Gastrocnemius medialis (tissue), 4 donors: ENCODE measurements at regions not wholly inside any gene's neighbourhood (a gene's known extent, or its start where the extent isn't known, plus 50 kb on each side); places are given as distances from the start of the nearest gene placed in this dataset.
"Not testable (repeated sequence)": the region's sequence is repeated elsewhere in the genome, so short reads cannot be mapped to it uniquely, and the experiment has no call there.

Source experiments
- ATAC-seq, 2 donors: fragments of 150-250 bp; one replicate each; pipeline ENCODE4 v1.9.1; 2016
- DNase-seq, 2 donors: peaks; one replicate each; pipeline ENCODE4 v3.0.0-alpha.2; 2019
- H3K27ac ChIP-seq, 4 donors: fragments of 200-600 bp; sonication (generic); 1 replicate in 1 of 4; 2 replicates in 3 of 4; pipeline ENCODE4 v1.5.1; 2016 to 2018; ENCODE audit warnings: mild to moderate bottlenecking in 2 of 4, moderate library complexity in 1 of 4
- H3K27me3 ChIP-seq, 3 donors: fragments of 200-600 bp; sonication (generic) in 2 of 3; 1 replicate in 1 of 3; 2 replicates in 2 of 3; pipeline versions ENCODE4 v1.5.1 to v1.6.0; 2016 to 2019; ENCODE audit warnings: mild to moderate bottlenecking in 1 of 3, moderate library complexity in 1 of 3
- H3K36me3 ChIP-seq, 2 donors: fragments of 200-600 bp; sonication (generic) in 1 of 2; one replicate each; pipeline ENCODE4 v1.5.1; 2017 to 2018
- H3K4me1 ChIP-seq, 2 donors: fragments of 200-600 bp; sonication (generic) in 1 of 2; one replicate each; pipeline ENCODE4 v1.5.1; 2016 to 2017; ENCODE audit warnings: mild to moderate bottlenecking in 2 of 2
- H3K4me3 ChIP-seq, 4 donors: fragments of 200-600 bp; sonication (generic) in 3 of 4; 1 replicate in 1 of 4; 2 replicates in 3 of 4; pipeline ENCODE4 v1.5.1; 2016 to 2019; ENCODE audit warnings: mild to moderate bottlenecking in 2 of 4
- H3K9me3 ChIP-seq, 3 donors: fragments of 200-600 bp; sonication (generic) in 2 of 3; 1 replicate in 1 of 3; 2 replicates in 2 of 3; pipeline ENCODE4 v1.5.1; 2016 to 2019
- POLR2A ChIP-seq, 2 donors: fragments of 450-650 bp; IDR thresholded peaks; one replicate each; pipeline ENCODE4 v1.6.1; 2017; ENCODE audit warnings: antibody characterized with exemption in 2 of 2, mild to moderate bottlenecking in 2 of 2, moderate library complexity in 2 of 2
- in situ Hi-C, 4 donors: fragments of 200-750 bp; cut with MboI; loops; one replicate each; pipeline versions ENCODE4 v1.15.0 to v1.8.0; 2017; ENCODE audit warnings: low sequenced_read_pairs in 4 of 4
- intact Hi-C: fragments of 100-400 bp; cut with DNase I; formaldehyde crosslinking; loops from one replicate; pipeline ENCODE4 v1.15.1; 2023; ENCODE audit warnings: low total_unique reads
- TF ChIP-seq, protein P1 (sequence below), 5 experiments: fragments of 450-650 bp in 3 of 5; fragments of 200-600 bp in 2 of 5; sonication (generic) in 2 of 5; IDR thresholded peaks in 4 of 5; conservative IDR thresholded peaks in 1 of 5; 1 replicate in 4 of 5; 2 replicates in 1 of 5; pipeline ENCODE4 v1.5.1; 2016 to 2019; ENCODE audit warnings: antibody characterized with exemption in 5 of 5, mild to moderate bottlenecking in 3 of 5, moderate library complexity in 3 of 5

GRCh38 chr20:58574469-58574868, 59.3 kb upstream of the APCDD1L start:
- no peak overlapping the region for H3K4me3 ChIP-seq
- TF ChIP-seq POLR2A (IDR thresholded peaks at IDR 0.05), result no peak
- TF ChIP-seq, protein P1, sequence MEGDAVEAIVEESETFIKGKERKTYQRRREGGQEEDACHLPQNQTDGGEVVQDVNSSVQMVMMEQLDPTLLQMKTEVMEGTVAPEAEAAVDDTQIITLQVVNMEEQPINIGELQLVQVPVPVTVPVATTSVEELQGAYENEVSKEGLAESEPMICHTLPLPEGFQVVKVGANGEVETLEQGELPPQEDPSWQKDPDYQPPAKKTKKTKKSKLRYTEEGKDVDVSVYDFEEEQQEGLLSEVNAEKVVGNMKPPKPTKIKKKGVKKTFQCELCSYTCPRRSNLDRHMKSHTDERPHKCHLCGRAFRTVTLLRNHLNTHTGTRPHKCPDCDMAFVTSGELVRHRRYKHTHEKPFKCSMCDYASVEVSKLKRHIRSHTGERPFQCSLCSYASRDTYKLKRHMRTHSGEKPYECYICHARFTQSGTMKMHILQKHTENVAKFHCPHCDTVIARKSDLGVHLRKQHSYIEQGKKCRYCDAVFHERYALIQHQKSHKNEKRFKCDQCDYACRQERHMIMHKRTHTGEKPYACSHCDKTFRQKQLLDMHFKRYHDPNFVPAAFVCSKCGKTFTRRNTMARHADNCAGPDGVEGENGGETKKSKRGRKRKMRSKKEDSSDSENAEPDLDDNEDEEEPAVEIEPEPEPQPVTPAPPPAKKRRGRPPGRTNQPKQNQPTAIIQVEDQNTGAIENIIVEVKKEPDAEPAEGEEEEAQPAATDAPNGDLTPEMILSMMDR (IDR thresholded peaks at IDR 0.05 in 4 of 5, conservative IDR thresholded peaks at IDR 0.05 in 1 of 5), result no peak
- H3K27ac ChIP-seq, result no peak overlapping the region
- no peaks in the 10 kb centered on the region for H3K4me1 ChIP-seq
- DNase-seq (no peak), ATAC-seq (no peak)
- no peaks in the 10 kb centered on the region for H3K36me3 ChIP-seq
- intact Hi-C loops, result no loop called here
- no peaks in the 10 kb centered on the region for H3K27me3 ChIP-seq
- in situ Hi-C loops, result no loop called here
- no peaks in the 10 kb centered on the region for H3K9me3 ChIP-seq

DNA sequence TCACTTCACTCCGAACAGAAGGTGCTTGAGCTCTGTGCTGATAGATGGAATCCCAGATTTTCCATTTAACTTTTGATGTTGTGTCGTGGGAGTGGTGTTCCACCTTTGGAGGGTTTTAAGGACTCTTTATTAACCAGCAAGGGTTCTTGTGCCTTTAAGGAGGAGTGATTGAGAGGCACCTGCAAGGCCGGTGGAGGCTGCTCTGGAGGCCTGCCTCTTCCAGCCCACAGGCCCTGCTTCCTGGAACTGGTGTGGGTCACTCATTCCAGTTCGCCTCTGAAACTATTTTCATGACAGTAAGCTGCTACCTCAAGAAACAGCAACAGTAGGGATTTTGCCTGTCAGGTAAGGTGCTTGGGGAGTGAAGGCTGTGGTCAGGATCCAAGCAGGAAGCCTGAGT, 58.8 kb upstream of the APCDD1L start:
- H3K4me1 ChIP-seq, result no peaks in the 10 kb centered on the region
- no peaks in the 10 kb centered on the region for H3K9me3 ChIP-seq
- DNase-seq (no peak), ATAC-seq (no peak)
- TF ChIP-seq, protein P1 (IDR thresholded peaks at IDR 0.05 in 4 of 5, conservative IDR thresholded peaks at IDR 0.05 in 1 of 5), result no peak
- TF ChIP-seq POLR2A (IDR thresholded peaks at IDR 0.05), result no peak
- H3K36me3 ChIP-seq, result no peaks in the 10 kb centered on the region
- intact Hi-C loops (no loop called here), in situ Hi-C loops (no loop called here)
- no peak overlapping the region for H3K27ac ChIP-seq
- H3K4me3 ChIP-seq, result no peak overlapping the region
- H3K27me3 ChIP-seq, result peaks cover 0 to under 1% (median 0%) of the 10 kb centered on the region in 3 donors

DNA sequence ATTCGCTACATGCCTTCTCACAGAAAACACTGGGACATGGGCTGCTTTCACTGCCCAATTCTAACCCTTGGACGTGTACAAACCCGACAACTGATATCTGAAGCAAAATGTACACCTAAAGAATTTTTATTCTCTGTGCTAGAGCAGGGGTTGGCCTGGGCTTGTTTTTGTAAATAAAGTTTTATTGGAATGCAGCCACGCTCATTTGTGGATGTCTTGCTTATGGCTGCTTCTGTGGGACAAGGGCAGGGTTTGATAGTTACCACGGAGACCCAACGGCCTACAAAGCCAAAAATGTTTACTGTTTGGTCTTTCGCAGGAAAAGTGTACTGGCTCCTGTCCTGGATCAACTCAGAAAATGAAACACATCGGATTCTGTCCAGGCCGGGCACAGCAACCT, 58.1 kb upstream of the APCDD1L start:
- in situ Hi-C loops, result no loop called here
- intact Hi-C loops, result no loop called here
- no peaks in the 10 kb centered on the region for H3K9me3 ChIP-seq
- no peaks in the 10 kb centered on the region for H3K4me1 ChIP-seq
- H3K27me3 ChIP-seq, result peaks cover under 1 to 8% (median 5%) of the 10 kb centered on the region in 3 donors
- H3K4me3 ChIP-seq, result no peak overlapping the region
- no peak for TF ChIP-seq POLR2A (IDR thresholded peaks at IDR 0.05)
- TF ChIP-seq, protein P1 (IDR thresholded peaks at IDR 0.05 in 4 of 5, conservative IDR thresholded peaks at IDR 0.05 in 1 of 5), result no peak
- H3K36me3 ChIP-seq, result no peaks in the 10 kb centered on the region
- no peak for DNase-seq
- no peak for ATAC-seq
- no peak overlapping the region for H3K27ac ChIP-seq

DNA sequence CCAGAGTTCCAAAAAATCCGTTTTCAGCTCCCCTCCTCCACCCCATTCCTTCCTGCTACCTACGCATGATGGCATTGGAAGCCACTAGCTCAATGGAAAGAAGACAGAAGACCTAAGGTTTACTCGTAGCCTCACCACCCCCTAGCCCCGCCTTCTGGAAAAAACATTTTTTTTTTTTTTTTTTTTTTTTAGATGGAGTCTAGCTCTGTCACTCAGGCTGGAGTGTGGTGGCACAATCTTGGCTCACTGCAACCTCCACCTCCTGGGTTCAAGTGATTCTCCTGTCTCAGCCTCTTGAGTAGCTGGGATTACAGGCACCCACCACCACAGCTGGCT, 57.2 kb upstream of the APCDD1L start:
- ATAC-seq, H3K27ac ChIP-seq, H3K9me3 ChIP-seq, intact Hi-C loops, in situ Hi-C loops, H3K4me3 ChIP-seq, H3K4me1 ChIP-seq, DNase-seq, H3K36me3 ChIP-seq: not testable (repeated sequence)
- H3K27me3 ChIP-seq, result peaks cover 9 to 11% (median 9%) of the 10 kb centered on the region in 3 donors

DNA sequence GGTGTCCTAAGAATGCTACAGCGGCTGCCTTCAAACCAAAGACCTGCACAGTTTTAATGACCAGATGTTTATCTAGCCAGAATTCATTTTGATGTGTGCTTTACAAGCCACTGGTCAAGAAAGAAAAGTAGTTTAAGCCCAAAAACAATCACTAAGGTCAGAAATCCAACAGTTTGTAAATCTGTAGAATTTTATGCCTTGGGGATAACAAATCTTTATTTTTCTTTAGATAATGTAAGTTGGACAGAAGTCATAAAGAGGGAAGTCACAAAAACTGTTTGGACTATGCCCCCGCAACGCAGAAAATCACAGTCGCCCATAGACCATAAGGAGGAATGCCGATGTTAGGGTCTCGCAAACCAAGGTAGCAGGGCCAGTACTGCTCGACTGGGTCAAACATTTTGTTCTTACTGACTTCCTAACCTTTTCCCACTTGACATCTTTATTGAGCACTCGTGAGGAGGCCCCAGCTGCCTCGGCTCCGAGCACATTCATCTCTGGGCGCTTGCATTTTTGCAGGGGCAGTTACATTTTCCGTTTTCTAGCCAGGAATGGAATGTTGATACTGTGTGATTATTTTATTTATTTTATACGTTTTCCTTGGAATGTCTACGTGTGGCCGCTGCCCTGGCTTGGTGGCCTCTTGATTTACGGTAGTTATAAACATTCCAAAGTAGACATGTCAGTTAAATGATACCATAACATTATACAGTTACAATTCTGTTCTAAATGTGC, 56.7 kb upstream of the APCDD1L start:
- H3K27ac ChIP-seq, result no peak overlapping the region
- intact Hi-C loops, result no loop called here
- no peak for TF ChIP-seq POLR2A (IDR thresholded peaks at IDR 0.05)
- TF ChIP-seq, protein P1 (IDR thresholded peaks at IDR 0.05 in 4 of 5, conservative IDR thresholded peaks at IDR 0.05 in 1 of 5), result no peak

More for the DNA sequence above, 56.7 kb upstream of the APCDD1L start:
- Histone ChIP-seq H3K4me3 (no peak overlapping the region), H3K9me3 (no peaks in the 10 kb centered on the region), H3K27me3 (peaks cover 9 to 11% (median 10%) of the 10 kb centered on the region in 3 donors), H3K4me1 (no peaks in the 10 kb centered on the region), H3K36me3 (no peaks in the 10 kb centered on the region)
- in situ Hi-C loops, result no loop called here
- no peak for ATAC-seq
- DNase-seq, result no peak
